SK-N-MC (cell line): ENCODE measurements at regions not wholly inside any gene's neighbourhood (a gene's known extent, or its start where the extent isn't known, plus 50 kb on each side); places are given as distances from the start of the nearest gene placed in this dataset.

Experiments used
- EZH2 ChIP-seq: fragments of 200-600 bp; sonication (generic); IDR thresholded peaks from one replicate; pipeline ENCODE4 v1.6.1; 2017; ENCODE audit warnings: antibody characterized with exemption
- FOXP2 ChIP-seq: optimal IDR thresholded peaks from 2 replicates; pipeline ENCODE3; 2011; ENCODE audit warnings: mild to moderate bottlenecking, moderate library complexity; ENCODE audit not compliant: insufficient read depth; ENCODE audit errors: extremely low read length, control extremely low read depth
- POLR2AphosphoS5 ChIP-seq: IDR thresholded peaks from 2 replicates; pipeline ENCODE4 v1.6.1; 2012; ENCODE audit warnings: mild to moderate bottlenecking, low read depth, low read length, borderline replicate concordance

DNA sequence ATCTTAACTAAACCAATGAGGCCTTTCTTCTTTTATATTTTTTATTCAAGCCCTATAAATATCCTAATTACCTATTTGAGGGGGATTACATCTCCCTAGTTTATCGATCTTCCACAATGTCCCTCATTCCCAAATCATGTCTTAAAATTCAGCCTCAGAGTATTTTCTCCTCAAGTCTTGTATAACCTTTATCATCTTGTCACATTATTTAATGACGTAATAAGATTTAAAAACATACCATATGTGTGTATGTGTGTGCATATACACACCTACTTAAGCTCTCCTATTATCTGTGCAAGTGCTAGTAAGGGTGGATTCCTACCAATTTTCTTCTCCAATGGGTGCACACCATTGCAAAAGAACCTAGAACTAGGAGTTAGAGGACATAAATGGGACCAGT lies 421.1 kb downstream of the FIGN start:
- TF ChIP-seq EZH2 (no peak), POLR2AphosphoS5 (no peak), FOXP2 (no peak)
